ENCODE measurements at regions not wholly inside any gene's neighbourhood (a gene's known extent, or its start where the extent isn't known, plus 50 kb on each side); places are given as distances from the start of the nearest gene placed in this dataset.
"Not testable (repeated sequence)": the region's sequence is repeated elsewhere in the genome, so short reads cannot be mapped to it uniquely, and the experiment has no call there.

GRCh38 chr6:86331265-86331840 lies 606.0 kb upstream of the HTR1E start:
- DNase-seq (ENCODE audit: low spot score), result no peak
- no peak for TF ChIP-seq CTCF (IDR thresholded peaks at IDR 0.05; ENCODE audit: extremely low read depth, missing control alignments)

DNA sequence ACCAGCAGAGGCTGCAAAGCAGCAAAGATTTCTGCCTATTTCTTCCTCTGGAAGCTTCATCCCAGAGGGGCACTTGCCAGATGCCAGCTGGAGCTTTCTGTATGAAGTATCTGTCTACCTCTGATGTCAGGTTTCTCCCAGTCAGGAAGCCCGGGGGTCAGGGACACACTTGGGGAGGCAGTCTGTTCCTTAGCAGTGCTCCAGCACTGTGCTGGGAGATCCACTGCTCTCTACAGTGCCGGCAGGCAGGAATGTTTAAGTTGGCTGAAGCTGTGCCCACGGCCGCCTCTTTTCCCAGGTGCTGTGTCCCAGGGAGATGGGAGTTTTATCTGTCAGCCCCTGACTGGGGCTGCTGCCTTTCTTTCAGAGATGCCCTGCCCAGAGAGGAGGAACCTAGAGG lies 631.1 kb upstream of the HTR1E start:
- no peak for TF ChIP-seq CTCF (IDR thresholded peaks at IDR 0.05; ENCODE audit: extremely low read depth, missing control alignments)
- DNase-seq (ENCODE audit: low spot score), result no peak

GRCh38 chr6:86285876-86286275 lies 643.2 kb upstream of the SYNCRIP start:
- DNase-seq (ENCODE audit: low spot score), result no peak
- no peak for TF ChIP-seq CTCF (IDR thresholded peaks at IDR 0.05; ENCODE audit: extremely low read depth, missing control alignments)

DNA sequence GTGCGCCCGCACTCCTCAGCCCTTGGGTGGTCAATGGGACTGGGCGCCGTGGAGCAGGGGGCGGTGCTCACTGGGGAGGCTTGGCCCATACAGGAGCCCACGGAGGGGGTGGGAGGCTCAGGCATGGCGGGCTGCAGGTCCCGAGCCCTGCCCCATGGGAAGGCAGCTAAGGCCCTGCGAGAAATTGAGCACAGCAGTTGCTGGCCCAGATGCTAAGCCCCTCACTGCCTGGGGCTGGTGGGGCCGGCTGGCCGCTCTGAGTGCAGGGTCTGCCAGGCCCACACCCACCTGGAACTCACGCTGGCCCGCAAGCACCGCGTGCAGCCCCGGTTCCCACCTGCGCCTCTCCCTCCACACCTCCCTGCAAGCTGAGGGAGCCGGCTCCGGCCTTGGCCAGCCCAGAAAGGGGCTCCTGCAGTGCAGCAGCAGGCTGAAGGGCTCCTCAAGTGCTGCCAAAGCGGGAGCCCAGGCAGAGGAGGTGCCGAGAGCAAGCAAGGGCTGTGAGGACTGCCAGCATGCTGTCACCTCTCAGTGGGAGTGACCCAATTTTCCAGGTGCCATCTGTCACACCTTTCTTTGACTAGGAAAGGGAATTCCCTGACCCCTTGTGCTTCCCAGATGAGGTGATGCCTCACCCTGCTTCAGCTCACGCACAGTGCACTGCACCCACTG lies 642.3 kb upstream of the SYNCRIP start:
- DNase-seq (ENCODE audit: low spot score), result not testable (repeated sequence)

DNA sequence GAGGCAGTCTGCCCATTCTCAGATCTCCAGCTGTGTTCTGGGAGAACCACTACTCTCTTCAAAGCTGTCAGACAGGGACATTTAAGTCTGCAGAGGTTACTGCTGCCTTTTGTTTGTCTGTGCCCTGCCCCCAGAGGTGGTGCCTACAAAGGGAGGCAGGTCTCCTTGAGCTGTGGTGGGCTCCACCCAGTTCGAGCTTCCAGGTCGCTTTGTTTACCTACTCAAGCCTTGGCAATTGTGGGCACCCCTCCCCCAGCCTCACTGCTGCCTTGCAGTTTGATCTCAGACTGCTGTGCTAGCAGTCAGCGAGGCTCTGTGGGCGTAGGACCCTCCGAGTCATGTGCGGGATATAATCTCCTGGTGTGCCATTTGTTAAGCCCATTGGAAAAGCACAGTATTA lies 640.9 kb upstream of the SYNCRIP start:
- not testable (repeated sequence) for DNase-seq (ENCODE audit: low spot score)

DNA sequence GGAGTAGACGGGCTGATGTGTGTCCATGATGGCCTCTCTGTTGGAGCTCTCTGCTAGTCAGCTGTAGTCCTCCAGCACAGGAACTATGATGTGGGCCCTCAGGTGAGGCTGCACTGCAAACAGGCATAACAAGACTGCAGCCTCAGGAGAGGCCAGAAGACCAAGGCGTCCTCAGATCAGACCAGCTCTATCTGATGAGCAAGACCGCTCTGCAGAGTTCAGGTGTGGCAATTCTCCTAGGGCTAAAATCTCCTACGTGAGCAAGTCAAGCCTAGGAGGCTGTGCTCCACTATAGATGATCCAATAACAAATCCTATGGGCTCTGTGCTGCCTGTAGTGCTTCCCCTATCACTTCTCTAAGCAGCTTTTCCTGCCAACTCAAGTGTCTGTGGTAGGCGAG lies 633.4 kb upstream of the SYNCRIP start:
- TF ChIP-seq CTCF (IDR thresholded peaks at IDR 0.05; ENCODE audit: extremely low read depth, missing control alignments), result no peak
- DNase-seq (ENCODE audit: low spot score), result no peak

DNA sequence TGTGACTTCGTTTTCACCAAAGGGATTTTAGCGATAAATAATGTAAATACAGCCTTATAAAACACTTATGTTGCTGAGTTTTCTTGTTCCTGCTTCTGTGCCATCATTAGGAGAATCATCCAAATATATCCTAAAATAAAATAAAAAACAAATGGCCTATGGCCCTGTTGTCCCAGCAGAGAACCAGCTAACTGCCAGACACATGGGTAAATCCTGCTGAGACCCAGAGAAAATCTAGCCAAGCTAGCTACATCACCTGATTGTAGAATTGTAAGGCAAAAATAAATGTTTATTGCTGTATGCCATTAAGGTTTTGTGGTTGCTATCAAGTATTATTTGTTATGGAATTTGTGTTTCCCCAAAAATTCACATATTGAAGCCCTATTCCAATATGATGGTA lies 631.2 kb upstream of the SYNCRIP start:
- no peak for TF ChIP-seq CTCF (IDR thresholded peaks at IDR 0.05; ENCODE audit: extremely low read depth, missing control alignments)

DNA sequence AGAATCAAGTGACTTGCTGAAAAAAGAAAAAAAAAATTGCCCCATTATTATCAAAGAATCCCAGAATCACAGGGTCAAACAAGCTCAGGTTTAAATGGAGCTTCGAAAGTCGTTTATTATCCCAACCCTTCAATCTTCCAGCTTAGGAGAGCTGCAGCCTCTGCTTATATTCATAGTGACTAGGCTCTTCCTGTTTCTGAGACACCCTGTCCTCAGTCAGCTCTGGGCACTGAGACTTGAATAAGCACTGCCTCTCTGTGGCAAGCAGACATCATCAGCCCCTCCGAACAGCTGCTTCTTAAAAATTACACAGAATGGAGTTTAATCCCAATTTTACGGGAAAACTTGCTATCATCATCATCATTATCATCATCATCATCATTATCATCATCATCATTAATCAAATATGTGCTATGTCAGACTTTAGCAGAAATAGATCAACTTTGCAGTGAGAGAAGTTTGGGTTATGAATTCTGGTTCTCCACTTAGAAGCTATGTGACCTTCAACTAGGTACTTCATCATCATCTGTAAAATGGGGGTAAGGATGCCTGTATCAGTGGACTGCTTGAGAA lies 614.0 kb upstream of the SYNCRIP start:
- no peak for TF ChIP-seq CTCF (IDR thresholded peaks at IDR 0.05; ENCODE audit: extremely low read depth, missing control alignments)
- DNase-seq (ENCODE audit: low spot score), result no peak

More for the DNA sequence above, 631.2 kb upstream of the SYNCRIP start:
- DNase-seq (ENCODE audit: low spot score), result no peak

Data from GM20000 (cell line).